ENCODE measurements at regions not wholly inside any gene's neighbourhood (a gene's known extent, or its start where the extent isn't known, plus 50 kb on each side); places are given as distances from the start of the nearest gene placed in this dataset.
"Not testable (repeated sequence)": the region's sequence is repeated elsewhere in the genome, so short reads cannot be mapped to it uniquely, and the experiment has no call there.

GRCh38 chr6:72469406-72469983, 152.4 kb upstream of the KCNQ5 start:
- H3K4me1 Mint-ChIP-seq; H3K4me1 ChIP-seq (ENCODE audit: control insufficient read depth in 2 of 2, insufficient read depth in 2 of 2, low read length in 2 of 2); POLR2A ChIA-PET; H3K27me3 ChIP-seq (ENCODE audit: control insufficient read depth in 2 of 2, insufficient read depth in 2 of 2, low read length in 2 of 2); H3K4me3 ChIP-seq (ENCODE audit: low read length); ATAC-seq; DNase-seq; intact Hi-C loops (cut with micrococcal nuclease); H3K36me3 ChIP-seq (ENCODE audit: control insufficient read depth in 2 of 3, insufficient read depth in 3 of 3, low read length in 3 of 3); H3K4me3 Mint-ChIP-seq; H3K36me3 Mint-ChIP-seq; H3K27ac Mint-ChIP-seq; CTCF ChIA-PET; H3K27ac ChIP-seq (ENCODE audit: low read depth, low read length); H3K9me3 ChIP-seq (ENCODE audit: control insufficient read depth in 2 of 3, low read length in 3 of 3); H3K9me3 Mint-ChIP-seq: not testable (repeated sequence)
- peaks cover 0 to 25% (median 7%) of the 10 kb centered on the region in 5 donors for H3K27me3 Mint-ChIP-seq

GRCh38 chr6:72476051-72476450, 145.8 kb upstream of the KCNQ5 start:
- H3K36me3 Mint-ChIP-seq, result no peaks in the 10 kb centered on the region
- DNase-seq, result no peak
- POLR2A ChIA-PET, result no interaction called here
- Histone ChIP-seq H3K4me1 (ENCODE audit: control insufficient read depth in 2 of 2, insufficient read depth in 2 of 2, low read length in 2 of 2) (no peaks in the 10 kb centered on the region), H3K27me3 (ENCODE audit: control insufficient read depth in 2 of 2, insufficient read depth in 2 of 2, low read length in 2 of 2) (no peaks in the 10 kb centered on the region), H3K36me3 (ENCODE audit: control insufficient read depth in 2 of 3, insufficient read depth in 3 of 3, low read length in 3 of 3) (no peaks in the 10 kb centered on the region), H3K27ac (ENCODE audit: low read depth, low read length) (no peak overlapping the region), H3K9me3 (ENCODE audit: control insufficient read depth in 2 of 3, low read length in 3 of 3) (no peaks in the 10 kb centered on the region), H3K4me3 (ENCODE audit: low read length) (no peak overlapping the region)
- peaks cover 0 to 14% (median 0%) of the 10 kb centered on the region in 5 donors for H3K27me3 Mint-ChIP-seq
- H3K4me3 Mint-ChIP-seq, result no peak overlapping the region
- CTCF ChIA-PET, result no interaction called here
- no peaks in the 10 kb centered on the region for H3K4me1 Mint-ChIP-seq
- no peak overlapping the region for H3K27ac Mint-ChIP-seq
- peaks cover 0 to 2% (median 0%) of the 10 kb centered on the region in 11 donors for H3K9me3 Mint-ChIP-seq
- ATAC-seq, result no peak
- intact Hi-C loops (cut with micrococcal nuclease), result no loop called here

GRCh38 chr6:72476646-72477045, 145.2 kb upstream of the KCNQ5 start:
- no peak overlapping the region for H3K27ac Mint-ChIP-seq
- DNase-seq (no peak), ATAC-seq (no peak)
- intact Hi-C loops (cut with micrococcal nuclease), result no loop called here
- H3K9me3 Mint-ChIP-seq, result peaks cover 0 to 2% (median 0%) of the 10 kb centered on the region in 11 donors
- H3K27me3 ChIP-seq (ENCODE audit: control insufficient read depth in 2 of 2, insufficient read depth in 2 of 2, low read length in 2 of 2), result no peaks in the 10 kb centered on the region
- H3K27me3 Mint-ChIP-seq, result peaks cover 0 to 11% (median 0%) of the 10 kb centered on the region in 5 donors
- no peaks in the 10 kb centered on the region for H3K4me1 Mint-ChIP-seq
- CTCF ChIA-PET, result no interaction called here
- no peaks in the 10 kb centered on the region for H3K36me3 ChIP-seq (ENCODE audit: control insufficient read depth in 2 of 3, insufficient read depth in 3 of 3, low read length in 3 of 3)
- H3K27ac ChIP-seq (ENCODE audit: low read depth, low read length), result no peak overlapping the region
- no peaks in the 10 kb centered on the region for H3K36me3 Mint-ChIP-seq
- no peaks in the 10 kb centered on the region for H3K4me1 ChIP-seq (ENCODE audit: control insufficient read depth in 2 of 2, insufficient read depth in 2 of 2, low read length in 2 of 2)
- no peak overlapping the region for H3K4me3 ChIP-seq (ENCODE audit: low read length)
- H3K4me3 Mint-ChIP-seq, result no peak overlapping the region
- no peaks in the 10 kb centered on the region for H3K9me3 ChIP-seq (ENCODE audit: control insufficient read depth in 2 of 3, low read length in 3 of 3)
- POLR2A ChIA-PET, result no interaction called here

GRCh38 chr6:72495441-72495840, 126.4 kb upstream of the KCNQ5 start:
- Mint-ChIP-seq H3K36me3 (peaks cover 0 to 4% (median 0%) of the 10 kb centered on the region in 5 donors), H3K9me3 (peaks cover 0 to 4% (median 0%) of the 10 kb centered on the region in 11 donors), H3K27me3 (peaks cover 0 to 18% (median 17%) of the 10 kb centered on the region in 5 donors), H3K27ac (no peak overlapping the region), H3K4me3 (no peak overlapping the region), H3K4me1 (no peaks in the 10 kb centered on the region)
- Histone ChIP-seq H3K36me3 (ENCODE audit: control insufficient read depth in 2 of 3, insufficient read depth in 3 of 3, low read length in 3 of 3) (no peaks in the 10 kb centered on the region), H3K9me3 (ENCODE audit: control insufficient read depth in 2 of 3, low read length in 3 of 3) (no peaks in the 10 kb centered on the region), H3K27ac (ENCODE audit: low read depth, low read length) (no peak overlapping the region), H3K27me3 (ENCODE audit: control insufficient read depth in 2 of 2, insufficient read depth in 2 of 2, low read length in 2 of 2) (no peaks in the 10 kb centered on the region), H3K4me3 (ENCODE audit: low read length) (no peak overlapping the region), H3K4me1 (ENCODE audit: control insufficient read depth in 2 of 2, insufficient read depth in 2 of 2, low read length in 2 of 2) (no peaks in the 10 kb centered on the region)
- CTCF ChIA-PET, result no interaction called here
- POLR2A ChIA-PET, result no interaction called here
- DNase-seq, result no peak
- no peak for ATAC-seq
- intact Hi-C loops (cut with micrococcal nuclease), result no loop called here

- Histone ChIP-seq H3K9me3 (ENCODE audit: control insufficient read depth in 2 of 3, low read length in 3 of 3) (no peaks in the 10 kb centered on the region), H3K4me1 (ENCODE audit: control insufficient read depth in 2 of 2, insufficient read depth in 2 of 2, low read length in 2 of 2) (no peaks in the 10 kb centered on the region), H3K27ac (ENCODE audit: low read depth, low read length) (no peak overlapping the region), H3K36me3 (ENCODE audit: control insufficient read depth in 2 of 3, insufficient read depth in 3 of 3, low read length in 3 of 3) (no peaks in the 10 kb centered on the region), H3K4me3 (ENCODE audit: low read length) (no peak overlapping the region), H3K27me3 (ENCODE audit: control insufficient read depth in 2 of 2, insufficient read depth in 2 of 2, low read length in 2 of 2) (no peaks in the 10 kb centered on the region)
- ATAC-seq (no peak), DNase-seq (no peak)
- no peaks in the 10 kb centered on the region for H3K4me1 Mint-ChIP-seq
- CTCF ChIA-PET, result no interaction called here
- peaks cover 0 to 18% (median 17%) of the 10 kb centered on the region in 5 donors for H3K27me3 Mint-ChIP-seq
- POLR2A ChIA-PET, result no interaction called here
- H3K27ac Mint-ChIP-seq, result no peak overlapping the region
- intact Hi-C loops (cut with micrococcal nuclease), result no loop called here
- H3K9me3 Mint-ChIP-seq, result peaks cover 0 to 2% (median 0%) of the 10 kb centered on the region in 11 donors
- peaks cover 0 to 4% (median 0%) of the 10 kb centered on the region in 5 donors for H3K36me3 Mint-ChIP-seq
- H3K4me3 Mint-ChIP-seq, result no peak overlapping the region
Measured at GRCh38 chr6:72497186-72497585, 124.7 kb upstream of the KCNQ5 start.

- no peaks in the 10 kb centered on the region for H3K4me1 ChIP-seq (ENCODE audit: control insufficient read depth in 2 of 2, insufficient read depth in 2 of 2, low read length in 2 of 2)
- ChIA-PET POLR2A (no interaction called here), CTCF (no interaction called here)
- peaks cover 5 to 20% (median 10%) of the 10 kb centered on the region in 5 donors for H3K27me3 Mint-ChIP-seq
- H3K36me3 ChIP-seq (ENCODE audit: control insufficient read depth in 2 of 3, insufficient read depth in 3 of 3, low read length in 3 of 3), result no peaks in the 10 kb centered on the region
- H3K4me3 Mint-ChIP-seq, result no peak overlapping the region
- peaks cover 0 to 4% (median 0%) of the 10 kb centered on the region in 5 donors for H3K36me3 Mint-ChIP-seq
- intact Hi-C loops (cut with micrococcal nuclease), result no loop called here
- H3K27ac Mint-ChIP-seq, result no peak overlapping the region
- no peaks in the 10 kb centered on the region for H3K9me3 ChIP-seq (ENCODE audit: control insufficient read depth in 2 of 3, low read length in 3 of 3)
- H3K4me1 Mint-ChIP-seq, result no peaks in the 10 kb centered on the region
- H3K4me3 ChIP-seq (ENCODE audit: low read length), result no peak overlapping the region
- ATAC-seq, result no peak
- no peaks in the 10 kb centered on the region for H3K9me3 Mint-ChIP-seq
- H3K27ac ChIP-seq (ENCODE audit: low read depth, low read length), result no peak overlapping the region
- no peak for DNase-seq
- no peaks in the 10 kb centered on the region for H3K27me3 ChIP-seq (ENCODE audit: control insufficient read depth in 2 of 2, insufficient read depth in 2 of 2, low read length in 2 of 2)
Measured at GRCh38 chr6:72500669-72501068, 121.2 kb upstream of the KCNQ5 start.

GRCh38 chr6:72504406-72504805, 117.5 kb upstream of the KCNQ5 start:
- Mint-ChIP-seq H3K4me3 (no peak overlapping the region), H3K36me3 (peaks cover 0 to 1% (median 0%) of the 10 kb centered on the region in 5 donors)
- POLR2A ChIA-PET, result no interaction called here

More at GRCh38 chr6:72504406-72504805, 117.5 kb upstream of the KCNQ5 start:
- DNase-seq (no peak), ATAC-seq (no peak)
- peaks cover 0 to 15% (median 8%) of the 10 kb centered on the region in 5 donors for H3K27me3 Mint-ChIP-seq
- H3K27ac Mint-ChIP-seq, result no peak overlapping the region
- H3K4me3 ChIP-seq (ENCODE audit: low read length), result no peak overlapping the region
- H3K4me1 ChIP-seq (ENCODE audit: control insufficient read depth in 2 of 2, insufficient read depth in 2 of 2, low read length in 2 of 2), result no peaks in the 10 kb centered on the region
- H3K9me3 Mint-ChIP-seq, result no peaks in the 10 kb centered on the region
- H3K27ac ChIP-seq (ENCODE audit: low read depth, low read length), result no peak overlapping the region
- intact Hi-C loops (cut with micrococcal nuclease), result no loop called here
- CTCF ChIA-PET, result no interaction called here
- H3K4me1 Mint-ChIP-seq, result no peaks in the 10 kb centered on the region
- H3K36me3 ChIP-seq (ENCODE audit: control insufficient read depth in 2 of 3, insufficient read depth in 3 of 3, low read length in 3 of 3), result no peaks in the 10 kb centered on the region
- no peaks in the 10 kb centered on the region for H3K27me3 ChIP-seq (ENCODE audit: control insufficient read depth in 2 of 2, insufficient read depth in 2 of 2, low read length in 2 of 2)
- no peaks in the 10 kb centered on the region for H3K9me3 ChIP-seq (ENCODE audit: control insufficient read depth in 2 of 3, low read length in 3 of 3)
